ENCODE measurements at regions not wholly inside any gene's neighbourhood (a gene's known extent, or its start where the extent isn't known, plus 50 kb on each side); places are given as distances from the start of the nearest gene placed in this dataset.

DNA sequence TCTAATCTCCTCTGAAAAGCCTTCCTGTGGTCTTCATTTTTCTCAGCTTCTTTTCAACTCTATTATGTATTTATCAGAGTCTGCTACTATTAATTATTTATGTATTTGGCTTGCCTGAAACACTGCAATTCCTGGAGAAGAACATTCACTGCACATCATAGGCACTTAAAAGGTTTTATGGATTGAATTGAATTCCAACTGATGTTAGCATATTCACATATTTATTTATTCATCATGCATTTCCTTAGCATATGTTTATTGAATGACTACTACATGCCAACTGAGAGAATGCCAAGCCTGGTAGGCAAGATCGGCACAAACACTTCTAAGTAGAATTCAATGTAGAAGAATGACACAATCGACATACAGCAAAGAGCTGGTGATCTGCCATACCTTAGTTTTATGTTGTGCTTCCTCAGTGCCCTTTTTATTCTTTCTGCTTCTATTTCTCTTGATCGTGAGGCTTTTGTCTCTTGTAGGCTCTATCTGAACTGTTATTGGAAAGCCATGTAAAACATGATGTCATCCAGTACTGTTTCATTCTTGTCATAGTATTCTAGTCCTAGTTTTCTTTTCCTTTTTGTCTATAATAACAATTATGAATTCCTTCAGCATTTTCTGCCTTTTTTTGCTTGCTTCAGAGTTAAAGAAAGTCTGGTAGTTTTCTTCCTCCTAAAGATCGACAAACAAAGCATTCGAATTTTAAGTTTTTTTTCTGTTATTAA is 454.2 kb downstream of the TLE4 start:
- TF ChIP-seq, protein P1, sequence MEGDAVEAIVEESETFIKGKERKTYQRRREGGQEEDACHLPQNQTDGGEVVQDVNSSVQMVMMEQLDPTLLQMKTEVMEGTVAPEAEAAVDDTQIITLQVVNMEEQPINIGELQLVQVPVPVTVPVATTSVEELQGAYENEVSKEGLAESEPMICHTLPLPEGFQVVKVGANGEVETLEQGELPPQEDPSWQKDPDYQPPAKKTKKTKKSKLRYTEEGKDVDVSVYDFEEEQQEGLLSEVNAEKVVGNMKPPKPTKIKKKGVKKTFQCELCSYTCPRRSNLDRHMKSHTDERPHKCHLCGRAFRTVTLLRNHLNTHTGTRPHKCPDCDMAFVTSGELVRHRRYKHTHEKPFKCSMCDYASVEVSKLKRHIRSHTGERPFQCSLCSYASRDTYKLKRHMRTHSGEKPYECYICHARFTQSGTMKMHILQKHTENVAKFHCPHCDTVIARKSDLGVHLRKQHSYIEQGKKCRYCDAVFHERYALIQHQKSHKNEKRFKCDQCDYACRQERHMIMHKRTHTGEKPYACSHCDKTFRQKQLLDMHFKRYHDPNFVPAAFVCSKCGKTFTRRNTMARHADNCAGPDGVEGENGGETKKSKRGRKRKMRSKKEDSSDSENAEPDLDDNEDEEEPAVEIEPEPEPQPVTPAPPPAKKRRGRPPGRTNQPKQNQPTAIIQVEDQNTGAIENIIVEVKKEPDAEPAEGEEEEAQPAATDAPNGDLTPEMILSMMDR (IDR thresholded peaks at IDR 0.05) = no peak
- TF ChIP-seq POLR2A (IDR thresholded peaks at IDR 0.05) = no peak

Data from adrenal gland (tissue), 5 donors.